Neural progenitor cell (in vitro differentiated cells): ENCODE measurements at regions not wholly inside any gene's neighbourhood (a gene's known extent, or its start where the extent isn't known, plus 50 kb on each side); places are given as distances from the start of the nearest gene placed in this dataset.

Experiments
- DNase-seq: peaks from one replicate; pipeline ENCODE4 v3.0.0-alpha.2; 2016; ENCODE audit warnings: low spot score
- H2AFZ ChIP-seq: fragments of 200-600 bp; sonication (generic); replicated peaks from 2 replicates; pipeline ENCODE4 v1.6.1; 2016; ENCODE audit warnings: antibody characterized with exemption
- H3F3A ChIP-seq: fragments of 200-600 bp; sonication (generic); 2 replicates; pipeline ENCODE4 v1.6.1; 2016; ENCODE audit warnings: antibody characterized with exemption, low read depth
- H3K27ac ChIP-seq: fragments of 200-600 bp; sonication (generic); 2 replicates; pipeline ENCODE4 v1.5.1; 2016; ENCODE audit warnings: mild to moderate bottlenecking
- H3K27me3 ChIP-seq: fragments of 200-600 bp; sonication (generic); 2 replicates; pipeline ENCODE4 v1.6.1; 2016; ENCODE audit warnings: mild to moderate bottlenecking, moderate library complexity
- H3K36me3 ChIP-seq: fragments of 200-600 bp; sonication (generic); 2 replicates; pipeline ENCODE4 v1.5.1; 2016
- H3K4me1 ChIP-seq: fragments of 200-600 bp; sonication (generic); 2 replicates; pipeline ENCODE4 v1.6.1; 2016; ENCODE audit warnings: mixed run types
- H3K4me2 ChIP-seq: fragments of 200-600 bp; sonication (generic); 2 replicates; pipeline ENCODE4 v1.6.1; 2016
- H3K4me3 ChIP-seq: fragments of 200-600 bp; sonication (generic); 2 replicates; pipeline ENCODE4 v1.5.1; 2016
- H3K79me2 ChIP-seq: fragments of 200-600 bp; sonication (generic); 2 replicates; pipeline ENCODE4 v1.6.1; 2016; ENCODE audit warnings: low read depth
- H3K9ac ChIP-seq: fragments of 200-600 bp; sonication (generic); 2 replicates; pipeline ENCODE4 v1.6.1; 2016
- H3K9me3 ChIP-seq: fragments of 200-600 bp; sonication (generic); 2 replicates; pipeline ENCODE4 v1.5.1; 2016; ENCODE audit warnings: low read depth
- H4K20me1 ChIP-seq: fragments of 200-600 bp; sonication (generic); 2 replicates; pipeline ENCODE4 v1.6.1; 2016; ENCODE audit warnings: low read depth
- H3K27ac Mint-ChIP-seq: 3 replicates; pipeline ENCODE4 v1.8.0; 2021; ENCODE audit warnings: mixed read lengths
- H3K27me3 Mint-ChIP-seq: 2 replicates; pipeline ENCODE4 v1.8.0; 2022; ENCODE audit warnings: low read depth, mild to moderate bottlenecking, inconsistent platforms, moderate library complexity, mixed read lengths; ENCODE audit not compliant: insufficient read depth
- H3K36me3 Mint-ChIP-seq: 3 replicates; pipeline ENCODE4 v1.8.0; 2021; ENCODE audit warnings: mixed read lengths
- H3K4me1 Mint-ChIP-seq: 3 replicates; pipeline ENCODE4 v1.8.0; 2021; ENCODE audit warnings: mixed read lengths
- H3K4me3 Mint-ChIP-seq: 3 replicates; pipeline ENCODE4 v1.8.0; 2021; ENCODE audit warnings: mild to moderate bottlenecking, moderate library complexity, mixed read lengths
- H3K9me3 Mint-ChIP-seq: 3 replicates; pipeline ENCODE4 v1.8.0; 2020; ENCODE audit warnings: mixed read lengths
- CTCF ChIP-seq: fragments of 200-600 bp; sonication (generic); IDR thresholded peaks from 2 replicates; pipeline ENCODE4 v1.5.1; 2017; ENCODE audit warnings: antibody characterized with exemption, mild to moderate bottlenecking
- EZH2 ChIP-seq: fragments of 200-600 bp; sonication (generic); IDR thresholded peaks from 2 replicates; pipeline ENCODE4 v1.6.1; 2017; ENCODE audit warnings: antibody characterized with exemption, mild to moderate bottlenecking, moderate library complexity
- EZH2phosphoT487 ChIP-seq: fragments of 200-600 bp; sonication (generic); IDR thresholded peaks from 2 replicates; pipeline ENCODE4 v1.6.1; 2017; ENCODE audit warnings: antibody characterized with exemption

- DNase-seq, result no peak
- no peaks in the 10 kb centered on the region for H3K27me3 ChIP-seq
- no peaks in the 10 kb centered on the region for H3K36me3 ChIP-seq
- no peak for TF ChIP-seq EZH2phosphoT487
- TF ChIP-seq EZH2, result no peak
- no peak for TF ChIP-seq CTCF
- no peak overlapping the region for H3K4me3 ChIP-seq
- H3K9ac ChIP-seq, result no peak overlapping the region
- H3K4me1 ChIP-seq, result peaks cover 3% of the 10 kb centered on the region
- H3K36me3 Mint-ChIP-seq, result no peaks in the 10 kb centered on the region
- no peak overlapping the region for H3K4me3 Mint-ChIP-seq
- H3K27me3 Mint-ChIP-seq, result no peaks in the 10 kb centered on the region
- H3K9me3 Mint-ChIP-seq, result no peaks in the 10 kb centered on the region
- H3F3A ChIP-seq, result no peaks in the 10 kb centered on the region
- no peaks in the 10 kb centered on the region for H3K9me3 ChIP-seq
- no peak overlapping the region for H3K4me2 ChIP-seq
- H3K79me2 ChIP-seq, result no peaks in the 10 kb centered on the region
- no peak overlapping the region for H3K27ac ChIP-seq
- no peak overlapping the region for H2AFZ ChIP-seq
- no peak overlapping the region for H3K27ac Mint-ChIP-seq
- H3K4me1 Mint-ChIP-seq, result peaks cover 18% of the 10 kb centered on the region
- H4K20me1 ChIP-seq, result no peaks in the 10 kb centered on the region
These were observed 581.4 kb upstream of the AADAT start for GRCh38 chr4:170671171-170671570.

- peaks cover 11% of the 10 kb centered on the region for H3K4me1 Mint-ChIP-seq
- Histone ChIP-seq H3K4me1 (no peaks in the 10 kb centered on the region), H3K4me2 (no peak overlapping the region), H3K27ac (no peak overlapping the region), H3K79me2 (no peaks in the 10 kb centered on the region), H3K4me3 (no peak overlapping the region), H3F3A (no peaks in the 10 kb centered on the region), H3K36me3 (no peaks in the 10 kb centered on the region), H3K9ac (no peak overlapping the region), H3K27me3 (no peaks in the 10 kb centered on the region), H2AFZ (no peak overlapping the region), H3K9me3 (no peaks in the 10 kb centered on the region), H4K20me1 (no peaks in the 10 kb centered on the region)
- no peaks in the 10 kb centered on the region for H3K36me3 Mint-ChIP-seq
- H3K4me3 Mint-ChIP-seq, result no peak overlapping the region
- no peak for TF ChIP-seq EZH2phosphoT487
- no peak for TF ChIP-seq CTCF
- no peak for TF ChIP-seq EZH2
- H3K27me3 Mint-ChIP-seq, result no peaks in the 10 kb centered on the region
- DNase-seq, result no peak
- H3K27ac Mint-ChIP-seq, result no peak overlapping the region
- no peaks in the 10 kb centered on the region for H3K9me3 Mint-ChIP-seq
These were observed 578.1 kb upstream of the AADAT start for GRCh38 chr4:170667814-170668213.

- no peak overlapping the region for H3K4me3 Mint-ChIP-seq
- DNase-seq, result no peak
These were observed 577.2 kb upstream of the AADAT start for GRCh38 chr4:170666909-170667308.

More at GRCh38 chr4:170666909-170667308, 577.2 kb upstream of the AADAT start:
- H3K36me3 ChIP-seq, result no peaks in the 10 kb centered on the region
- H3K27me3 Mint-ChIP-seq, result no peaks in the 10 kb centered on the region
- no peaks in the 10 kb centered on the region for H4K20me1 ChIP-seq
- no peak for TF ChIP-seq EZH2
- no peak for TF ChIP-seq EZH2phosphoT487
- TF ChIP-seq CTCF, result no peak
- no peaks in the 10 kb centered on the region for H3K4me1 ChIP-seq
- no peaks in the 10 kb centered on the region for H3F3A ChIP-seq
- no peaks in the 10 kb centered on the region for H3K27me3 ChIP-seq
- H3K4me2 ChIP-seq, result no peak overlapping the region
- H3K4me1 Mint-ChIP-seq, result peaks cover 9% of the 10 kb centered on the region
- H3K27ac ChIP-seq, result no peak overlapping the region
- no peaks in the 10 kb centered on the region for H3K9me3 Mint-ChIP-seq
- no peak overlapping the region for H3K27ac Mint-ChIP-seq
- H3K36me3 Mint-ChIP-seq, result no peaks in the 10 kb centered on the region
- H3K79me2 ChIP-seq, result no peaks in the 10 kb centered on the region
- no peak overlapping the region for H3K4me3 ChIP-seq
- H2AFZ ChIP-seq, result peak overlapping the region; percentile 26
- no peak overlapping the region for H3K9ac ChIP-seq
- no peaks in the 10 kb centered on the region for H3K9me3 ChIP-seq
